Breast epithelium (tissue), 3 donors: ENCODE measurements at regions not wholly inside any gene's neighbourhood (a gene's known extent, or its start where the extent isn't known, plus 50 kb on each side); places are given as distances from the start of the nearest gene placed in this dataset.

ENCODE experiments used
- POLR2A ChIP-seq: fragments of 450-650 bp; IDR thresholded peaks from one replicate; pipeline ENCODE4 v1.6.1; 2016; ENCODE audit warnings: antibody characterized with exemption, mild to moderate bottlenecking, moderate library complexity
- POLR2AphosphoS5 ChIP-seq, 3 donors: sonication (generic); formaldehyde crosslinking; IDR thresholded peaks; one replicate each; pipeline ENCODE4 v1.6.1; 2017; ENCODE audit warnings: antibody characterized with exemption in 3 of 3
- TF ChIP-seq, protein P1 (sequence below), 3 donors: fragments of 450-650 bp; IDR thresholded peaks; one replicate each; pipeline ENCODE4 v1.5.1; 2016 to 2017; ENCODE audit warnings: antibody characterized with exemption in 3 of 3, mild to moderate bottlenecking in 3 of 3, moderate library complexity in 3 of 3

DNA sequence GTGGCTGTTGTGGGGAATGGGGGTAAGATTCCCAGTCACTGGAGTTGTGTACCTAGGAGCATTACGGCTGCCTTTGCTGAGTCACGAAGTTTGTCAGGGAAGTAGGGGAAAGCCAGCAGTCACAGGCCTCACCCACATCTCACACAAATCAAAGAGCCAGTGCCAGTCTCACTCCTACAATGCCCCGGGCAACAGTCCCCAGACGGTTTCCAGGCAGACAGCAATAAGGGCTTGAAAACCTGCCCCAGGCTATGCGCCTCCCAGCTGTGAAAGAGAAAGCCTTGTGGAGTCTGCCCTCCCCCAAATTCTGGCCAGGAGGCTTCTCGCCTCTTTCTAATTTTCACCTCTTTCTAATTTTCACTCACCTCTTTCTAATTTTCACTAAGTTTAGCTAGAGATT lies 142.3 kb upstream of the EDNRB start:
- TF ChIP-seq, protein P1, sequence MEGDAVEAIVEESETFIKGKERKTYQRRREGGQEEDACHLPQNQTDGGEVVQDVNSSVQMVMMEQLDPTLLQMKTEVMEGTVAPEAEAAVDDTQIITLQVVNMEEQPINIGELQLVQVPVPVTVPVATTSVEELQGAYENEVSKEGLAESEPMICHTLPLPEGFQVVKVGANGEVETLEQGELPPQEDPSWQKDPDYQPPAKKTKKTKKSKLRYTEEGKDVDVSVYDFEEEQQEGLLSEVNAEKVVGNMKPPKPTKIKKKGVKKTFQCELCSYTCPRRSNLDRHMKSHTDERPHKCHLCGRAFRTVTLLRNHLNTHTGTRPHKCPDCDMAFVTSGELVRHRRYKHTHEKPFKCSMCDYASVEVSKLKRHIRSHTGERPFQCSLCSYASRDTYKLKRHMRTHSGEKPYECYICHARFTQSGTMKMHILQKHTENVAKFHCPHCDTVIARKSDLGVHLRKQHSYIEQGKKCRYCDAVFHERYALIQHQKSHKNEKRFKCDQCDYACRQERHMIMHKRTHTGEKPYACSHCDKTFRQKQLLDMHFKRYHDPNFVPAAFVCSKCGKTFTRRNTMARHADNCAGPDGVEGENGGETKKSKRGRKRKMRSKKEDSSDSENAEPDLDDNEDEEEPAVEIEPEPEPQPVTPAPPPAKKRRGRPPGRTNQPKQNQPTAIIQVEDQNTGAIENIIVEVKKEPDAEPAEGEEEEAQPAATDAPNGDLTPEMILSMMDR (IDR thresholded peaks at IDR 0.05), result no peak
- TF ChIP-seq POLR2A (no peak), POLR2AphosphoS5 (IDR thresholded peaks at IDR 0.05) (no peak)
